ENCODE measurements at regions not wholly inside any gene's neighbourhood (a gene's known extent, or its start where the extent isn't known, plus 50 kb on each side); places are given as distances from the start of the nearest gene placed in this dataset.
"Not testable (repeated sequence)": the region's sequence is repeated elsewhere in the genome, so short reads cannot be mapped to it uniquely, and the experiment has no call there.

- 33 to 43% methylated on average over 1 of the region's 2 CpGs for WGBS, 2 donors (ENCODE audit: low coverage in 1 of 2)
- H3K27me3 ChIP-seq, result no peaks in the 10 kb centered on the region
- no peak overlapping the region for H3K4me3 ChIP-seq
- H3K9me3 ChIP-seq, result peaks cover 0 to 11% (median 0%) of the 10 kb centered on the region in 3 donors
- TF ChIP-seq CTCF (IDR thresholded peaks at IDR 0.05), result no peak
- TF ChIP-seq POLR2A (IDR thresholded peaks at IDR 0.05), result no peak
- TF ChIP-seq EP300 (IDR thresholded peaks at IDR 0.05), result no peak
- TF ChIP-seq POLR2AphosphoS5 (IDR thresholded peaks at IDR 0.05), result no peak
- no peaks in the 10 kb centered on the region for H3K4me1 ChIP-seq
- H3K36me3 ChIP-seq, result no peaks in the 10 kb centered on the region
- ATAC-seq, result no peak
- H3K27ac ChIP-seq, result no peak overlapping the region
Measured at GRCh38 chr7:7002418-7003062, 176.5 kb upstream of the CCZ1B start.

- TF ChIP-seq POLR2AphosphoS5 (IDR thresholded peaks at IDR 0.05) (no peak), POLR2A (IDR thresholded peaks at IDR 0.05) (no peak), CTCF (IDR thresholded peaks at IDR 0.05) (no peak), EP300 (IDR thresholded peaks at IDR 0.05) (no peak)
- Histone ChIP-seq H3K27ac (no peak overlapping the region), H3K9me3 (no peaks in the 10 kb centered on the region), H3K4me1 (no peaks in the 10 kb centered on the region), H3K27me3 (no peaks in the 10 kb centered on the region), H3K36me3 (no peaks in the 10 kb centered on the region), H3K4me3 (no peak overlapping the region)
- no peak for ATAC-seq
- WGBS, 2 donors (ENCODE audit: low coverage in 1 of 2), result 25 to 57% methylated on average over 2 to 4 of the region's 4 CpGs
Measured at GRCh38 chr7:7005303-7005702, 177.0 kb upstream of the C1GALT1 start.

GRCh38 chr7:7005949-7006348, 176.4 kb upstream of the C1GALT1 start:
- not testable (repeated sequence) for H3K4me3 ChIP-seq, H3K36me3 ChIP-seq, H3K9me3 ChIP-seq, H3K27ac ChIP-seq, H3K4me1 ChIP-seq, H3K27me3 ChIP-seq, ATAC-seq
- 75% methylated on average over 1 of the region's 2 CpGs; no CpG with 5 or more reads in 1 of the 2 donors for WGBS, 2 donors (ENCODE audit: low coverage in 1 of 2)

GRCh38 chr7:7011241-7011640, 171.1 kb upstream of the C1GALT1 start:
- H3K27ac ChIP-seq, ATAC-seq, H3K4me1 ChIP-seq, H3K36me3 ChIP-seq, H3K4me3 ChIP-seq, H3K9me3 ChIP-seq: not testable (repeated sequence)
- WGBS, 2 donors (ENCODE audit: low coverage in 1 of 2), result no CpG with 5 or more reads among the region's 8 CpGs
- peaks cover 20% of the 10 kb centered on the region for H3K27me3 ChIP-seq

- H3K4me1 ChIP-seq, H3K4me3 ChIP-seq, H3K9me3 ChIP-seq, ATAC-seq, H3K27ac ChIP-seq, H3K36me3 ChIP-seq: not testable (repeated sequence)
- WGBS, 2 donors (ENCODE audit: low coverage in 1 of 2), result 80 to 82% methylated on average over 2 to 7 of the region's 7 CpGs
- peaks cover 20% of the 10 kb centered on the region for H3K27me3 ChIP-seq
Measured at GRCh38 chr7:7011751-7012150, 170.6 kb upstream of the C1GALT1 start.

GRCh38 chr7:7014827-7015595, 167.3 kb upstream of the C1GALT1 start:
- Histone ChIP-seq H3K36me3 (no peaks in the 10 kb centered on the region), H3K9me3 (no peaks in the 10 kb centered on the region), H3K4me1 (no peaks in the 10 kb centered on the region), H3K27me3 (peaks cover 20% of the 10 kb centered on the region), H3K27ac (no peak overlapping the region), H3K4me3 (no peak overlapping the region)
- TF ChIP-seq POLR2AphosphoS5 (IDR thresholded peaks at IDR 0.05) (no peak), POLR2A (IDR thresholded peaks at IDR 0.05) (no peak)
- WGBS, 2 donors (ENCODE audit: low coverage in 1 of 2), result 48 to 52% methylated on average over 3 to 5 of the region's 6 CpGs
- no peak for ATAC-seq

GRCh38 chr7:7017707-7018280, 164.6 kb upstream of the C1GALT1 start:
- no peak overlapping the region for H3K4me3 ChIP-seq
- H3K9me3 ChIP-seq, result no peaks in the 10 kb centered on the region
- peaks cover 10% of the 10 kb centered on the region for H3K27me3 ChIP-seq
- TF ChIP-seq POLR2AphosphoS5 (IDR thresholded peaks at IDR 0.05) (no peak), POLR2A (IDR thresholded peaks at IDR 0.05) (no peak), CTCF (IDR thresholded peaks at IDR 0.05) (no peak), EP300 (IDR thresholded peaks at IDR 0.05) (no peak)
- no peak for ATAC-seq
- 48 to 80% methylated on average over 1 to 3 of the region's 4 CpGs for WGBS, 2 donors (ENCODE audit: low coverage in 1 of 2)
- H3K27ac ChIP-seq, result no peak overlapping the region
- no peaks in the 10 kb centered on the region for H3K4me1 ChIP-seq
- H3K36me3 ChIP-seq, result no peaks in the 10 kb centered on the region

All from gastroesophageal sphincter (tissue), 4 donors.